HG03060 (cell line): ENCODE measurements at regions not wholly inside any gene's neighbourhood (a gene's known extent, or its start where the extent isn't known, plus 50 kb on each side); places are given as distances from the start of the nearest gene placed in this dataset.

ENCODE experiments used
- ATAC-seq: cut with Tn5 transposase; IDR thresholded peaks from one replicate; pipeline ENCODE4 v1.9.1; 2021; ENCODE audit warnings: low read depth, moderate number of reproducible peaks; ENCODE audit not compliant: unreplicated experiment

GRCh38 chr7:68107261-68107660, 1110.6 kb downstream of the TYW1 start:
- ATAC-seq, result no peak

- no peak for ATAC-seq
These were observed 1111.3 kb downstream of the TYW1 start for GRCh38 chr7:68107968-68108367.

GRCh38 chr7:68109299-68109698, 1112.7 kb downstream of the TYW1 start:
- ATAC-seq, result no peak

- ATAC-seq, result no peak
These were observed 1122.8 kb downstream of the TYW1 start for GRCh38 chr7:68119411-68119810.

- no peak for ATAC-seq
These were observed 1124.4 kb downstream of the TYW1 start for GRCh38 chr7:68121056-68121455.

- no peak for ATAC-seq
These were observed 1125.0 kb downstream of the TYW1 start for GRCh38 chr7:68121655-68122054.

- no peak for ATAC-seq
These were observed 1126.2 kb downstream of the TYW1 start for GRCh38 chr7:68122801-68123200.

- ATAC-seq, result no peak
These were observed 1128.5 kb downstream of the TYW1 start for GRCh38 chr7:68125168-68125567.

GRCh38 chr7:68133045-68133444, 1136.4 kb downstream of the TYW1 start:
- no peak for ATAC-seq

- ATAC-seq, result no peak
These were observed 1146.7 kb downstream of the TYW1 start for GRCh38 chr7:68143345-68143744.

GRCh38 chr7:68146983-68147382, 1150.3 kb downstream of the TYW1 start:
- no peak for ATAC-seq

GRCh38 chr7:68147614-68148238, 1151.1 kb downstream of the TYW1 start:
- no peak for ATAC-seq

- ATAC-seq, result no peak
These were observed 1151.8 kb downstream of the TYW1 start for GRCh38 chr7:68148440-68148839.

GRCh38 chr7:68152205-68152604, 1155.6 kb downstream of the TYW1 start:
- ATAC-seq, result no peak

- no peak for ATAC-seq
These were observed 1159.0 kb downstream of the TYW1 start for GRCh38 chr7:68155676-68156075.

GRCh38 chr7:68158686-68159295, 1162.2 kb downstream of the TYW1 start:
- ATAC-seq, result no peak

- no peak for ATAC-seq
These were observed 1166.1 kb downstream of the TYW1 start for GRCh38 chr7:68162712-68163111.

- ATAC-seq, result no peak
These were observed 1169.9 kb downstream of the TYW1 start for GRCh38 chr7:68166525-68166924.

- ATAC-seq, result no peak
These were observed 1176.9 kb downstream of the TYW1 start for GRCh38 chr7:68173513-68173912.

GRCh38 chr7:68176974-68177373, 1180.3 kb downstream of the TYW1 start:
- no peak for ATAC-seq

GRCh38 chr7:68180761-68181160, 1184.1 kb downstream of the TYW1 start:
- no peak for ATAC-seq

- no peak for ATAC-seq
These were observed 1186.5 kb downstream of the TYW1 start for GRCh38 chr7:68183176-68183575.
